ENCODE measurements at regions not wholly inside any gene's neighbourhood (a gene's known extent, or its start where the extent isn't known, plus 50 kb on each side); places are given as distances from the start of the nearest gene placed in this dataset.
"Not testable (repeated sequence)": the region's sequence is repeated elsewhere in the genome, so short reads cannot be mapped to it uniquely, and the experiment has no call there.

DNA sequence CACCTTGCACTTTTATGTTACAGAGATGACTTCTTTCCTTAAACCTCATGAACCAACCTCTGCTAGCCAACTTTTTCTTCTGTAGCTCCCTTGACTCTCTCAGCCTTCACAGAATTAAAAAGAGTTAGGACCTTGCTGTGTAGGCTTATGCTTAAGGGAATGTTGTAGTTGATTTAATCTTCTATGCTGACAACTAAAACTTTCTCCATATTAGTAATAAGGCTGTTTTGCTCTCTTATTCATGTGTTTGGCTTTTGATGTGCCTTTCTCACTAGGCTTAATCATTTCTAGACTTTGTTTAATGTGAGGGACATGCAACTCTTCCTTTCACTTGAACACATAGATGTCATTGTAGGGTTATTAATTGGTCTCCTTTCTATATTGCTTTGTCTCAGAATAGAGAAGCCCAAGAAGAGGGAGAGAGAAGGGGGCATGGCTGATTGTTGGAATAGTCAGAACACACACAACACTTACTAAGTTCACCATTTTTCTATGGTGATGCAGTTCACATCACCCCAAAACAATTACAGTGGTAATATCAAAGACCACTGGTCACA is 509.5 kb downstream of the UQCRFS1 start:
- Histone ChIP-seq H3K9ac (no peak overlapping the region), H4K20me1 (no peaks in the 10 kb centered on the region), H3K9me3 (no peaks in the 10 kb centered on the region), H3K27me3 (no peaks in the 10 kb centered on the region), H3K36me3 (no peaks in the 10 kb centered on the region), H3K4me1 (no peaks in the 10 kb centered on the region), H3K4me3 (no peak overlapping the region), H3K4me2 (no peak overlapping the region), H3K27ac (no peak overlapping the region)
- TF ChIP-seq Cebpa-rat (IDR thresholded peaks at IDR 0.05), result no peak

DNA sequence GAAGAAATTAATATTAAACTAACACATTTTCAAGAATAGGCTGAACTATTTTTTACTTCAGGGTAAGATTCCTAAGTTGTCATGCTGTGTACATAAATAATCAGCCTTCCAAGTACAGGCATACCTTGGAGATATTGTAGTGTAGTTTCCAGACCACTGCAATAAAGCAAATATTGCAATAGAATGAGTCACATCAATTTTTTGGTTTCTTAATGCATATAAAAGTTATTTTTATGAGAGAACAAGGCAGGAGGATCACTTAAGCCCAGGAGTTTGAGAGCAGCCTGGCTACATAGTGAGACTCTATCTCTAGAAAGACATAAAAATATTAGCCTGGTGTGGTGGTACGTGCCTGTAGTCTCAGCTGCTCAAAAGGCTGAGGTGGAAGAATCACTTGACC is 511.5 kb downstream of the UQCRFS1 start:
- no peaks in the 10 kb centered on the region for H3K36me3 ChIP-seq
- no peaks in the 10 kb centered on the region for H3K4me1 ChIP-seq
- no peak overlapping the region for H3K4me2 ChIP-seq
- H3K4me3 ChIP-seq, result no peak overlapping the region
- TF ChIP-seq Cebpa-rat (IDR thresholded peaks at IDR 0.05), result no peak
- H3K9me3 ChIP-seq, result no peaks in the 10 kb centered on the region
- H3K9ac ChIP-seq, result no peak overlapping the region
- H3K27ac ChIP-seq, result no peak overlapping the region
- H3K27me3 ChIP-seq, result no peaks in the 10 kb centered on the region
- no peaks in the 10 kb centered on the region for H4K20me1 ChIP-seq

DNA sequence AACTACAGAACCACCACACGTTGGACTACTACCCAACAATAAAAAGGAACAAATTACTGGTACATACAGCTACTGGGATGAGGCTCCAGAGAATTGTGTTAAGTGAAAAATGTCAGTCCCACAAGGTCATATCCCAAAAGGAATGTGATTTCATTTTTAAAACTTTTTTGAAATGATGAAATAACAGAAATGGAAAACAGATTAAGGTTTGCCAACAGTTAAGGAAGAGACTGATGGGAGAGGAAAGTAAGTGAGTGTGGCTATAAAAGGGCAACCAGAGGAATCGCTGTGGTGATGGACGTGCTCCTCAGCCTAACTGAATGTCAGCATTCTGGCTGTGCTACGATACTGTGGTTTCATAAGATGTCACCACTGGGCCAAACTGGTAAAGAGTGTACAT is 512.8 kb downstream of the UQCRFS1 start:
- Histone ChIP-seq H3K9me3 (no peaks in the 10 kb centered on the region), H3K27me3 (no peaks in the 10 kb centered on the region), H3K36me3 (no peaks in the 10 kb centered on the region), H3K27ac (no peak overlapping the region), H3K4me3 (no peak overlapping the region), H3K9ac (no peak overlapping the region), H3K4me2 (no peak overlapping the region), H4K20me1 (no peaks in the 10 kb centered on the region), H3K4me1 (no peaks in the 10 kb centered on the region)
- TF ChIP-seq Cebpa-rat (IDR thresholded peaks at IDR 0.05), result no peak

DNA sequence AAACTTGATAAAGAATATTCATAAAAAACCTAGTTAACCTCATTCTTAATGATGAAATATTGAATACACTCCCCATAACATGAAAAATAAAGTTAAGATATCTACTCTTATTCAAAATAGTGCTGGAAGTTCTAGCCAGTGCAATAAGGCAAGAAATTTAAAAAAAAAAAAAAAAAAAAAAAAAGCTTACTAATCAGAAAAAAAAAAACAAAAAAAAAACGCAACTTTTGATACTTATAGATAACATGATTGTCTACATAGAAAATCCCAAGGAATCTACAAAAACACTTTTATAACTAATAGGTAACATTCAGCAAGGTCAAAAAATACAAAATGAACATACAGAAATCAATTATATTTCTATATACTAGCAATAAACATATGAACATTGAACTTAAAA is 515.6 kb downstream of the UQCRFS1 start:
- H4K20me1 ChIP-seq, result no peaks in the 10 kb centered on the region
- no peak overlapping the region for H3K4me3 ChIP-seq
- no peak overlapping the region for H3K4me2 ChIP-seq
- peaks cover 3% of the 10 kb centered on the region for H3K9me3 ChIP-seq
- H3K4me1 ChIP-seq, result no peaks in the 10 kb centered on the region
- no peak for TF ChIP-seq Cebpa-rat (IDR thresholded peaks at IDR 0.05)
- H3K27me3 ChIP-seq, result no peaks in the 10 kb centered on the region
- H3K27ac ChIP-seq, result no peak overlapping the region
- H3K9ac ChIP-seq, result no peak overlapping the region
- H3K36me3 ChIP-seq, result no peaks in the 10 kb centered on the region

DNA sequence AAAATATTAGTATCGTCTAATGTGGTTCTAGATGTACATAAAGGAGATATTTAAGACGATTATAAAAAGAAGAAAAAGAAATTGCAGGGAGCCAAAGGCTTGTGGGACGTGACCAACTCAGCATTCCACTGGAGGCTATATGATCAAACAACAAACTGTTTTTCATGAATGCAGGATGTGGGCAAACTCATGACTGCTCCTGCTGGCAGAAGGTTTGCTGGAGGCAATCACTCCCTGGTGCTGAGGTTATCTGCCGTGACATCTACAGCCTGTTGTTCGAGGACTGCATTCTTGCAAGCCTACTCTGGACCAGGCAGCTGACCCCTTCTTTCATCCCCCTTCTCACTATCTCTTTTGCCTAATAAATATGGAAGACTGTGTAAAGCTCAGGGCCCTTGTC is 518.1 kb downstream of the UQCRFS1 start:
- Histone ChIP-seq H3K27me3 (no peaks in the 10 kb centered on the region), H4K20me1 (no peaks in the 10 kb centered on the region), H3K9ac (no peak overlapping the region), H3K36me3 (no peaks in the 10 kb centered on the region), H3K9me3 (peaks cover 8% of the 10 kb centered on the region), H3K4me2 (no peak overlapping the region), H3K4me1 (no peaks in the 10 kb centered on the region), H3K27ac (no peak overlapping the region), H3K4me3 (no peak overlapping the region)
- TF ChIP-seq Cebpa-rat (IDR thresholded peaks at IDR 0.05), result no peak

DNA sequence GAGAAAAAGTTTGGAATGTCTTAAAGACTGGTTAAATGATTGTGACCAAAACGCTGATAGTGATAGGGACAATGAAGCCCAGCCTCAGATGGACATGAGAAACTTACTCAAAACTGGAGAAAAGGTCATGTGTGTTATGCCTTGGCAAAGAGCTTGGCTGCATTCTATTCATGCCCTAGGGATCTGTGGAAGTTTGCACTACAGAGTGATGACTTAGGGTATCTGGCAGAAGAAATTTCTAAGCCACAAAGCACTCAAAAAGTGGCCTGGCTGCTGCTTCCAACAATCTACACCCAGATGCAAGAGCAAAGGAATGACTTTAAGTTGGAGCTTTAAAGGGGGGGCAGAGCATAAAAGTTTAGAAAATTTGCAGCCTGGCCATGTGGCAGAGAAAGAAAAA is 521.3 kb downstream of the UQCRFS1 start:
- no peak overlapping the region for H3K4me2 ChIP-seq
- no peaks in the 10 kb centered on the region for H4K20me1 ChIP-seq
- peaks cover 10% of the 10 kb centered on the region for H3K4me1 ChIP-seq
- no peak overlapping the region for H3K4me3 ChIP-seq
- no peaks in the 10 kb centered on the region for H3K27me3 ChIP-seq
- no peak overlapping the region for H3K27ac ChIP-seq
- H3K36me3 ChIP-seq, result no peaks in the 10 kb centered on the region
- H3K9me3 ChIP-seq, result peaks cover 8% of the 10 kb centered on the region
- TF ChIP-seq Cebpa-rat (IDR thresholded peaks at IDR 0.05), result no peak
- H3K9ac ChIP-seq, result no peak overlapping the region

DNA sequence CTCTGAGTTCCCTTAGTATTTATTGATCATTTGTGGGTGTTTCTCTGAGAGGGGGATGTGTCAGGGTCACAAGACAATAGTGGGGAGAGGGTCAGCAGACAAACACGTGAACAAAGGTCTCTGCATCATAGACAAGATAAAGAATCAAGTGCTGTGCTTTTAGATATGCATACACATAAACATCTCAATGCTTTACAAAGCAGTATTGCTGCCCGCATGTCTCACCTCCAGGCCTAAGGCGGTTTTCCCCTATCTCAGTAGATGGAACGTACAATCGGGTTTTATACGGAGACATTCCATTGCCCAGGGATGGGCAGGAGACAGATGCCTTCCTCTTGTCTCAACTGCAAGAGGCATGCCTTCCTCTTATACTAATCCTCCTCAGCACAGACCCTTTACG is 523.5 kb downstream of the UQCRFS1 start:
- H3K4me1 ChIP-seq, result peaks cover 15% of the 10 kb centered on the region
- not testable (repeated sequence) for H3K4me3 ChIP-seq, H3K27ac ChIP-seq, H3K27me3 ChIP-seq, H4K20me1 ChIP-seq, H3K4me2 ChIP-seq, H3K9ac ChIP-seq, H3K36me3 ChIP-seq
- peaks cover 14% of the 10 kb centered on the region for H3K9me3 ChIP-seq

DNA sequence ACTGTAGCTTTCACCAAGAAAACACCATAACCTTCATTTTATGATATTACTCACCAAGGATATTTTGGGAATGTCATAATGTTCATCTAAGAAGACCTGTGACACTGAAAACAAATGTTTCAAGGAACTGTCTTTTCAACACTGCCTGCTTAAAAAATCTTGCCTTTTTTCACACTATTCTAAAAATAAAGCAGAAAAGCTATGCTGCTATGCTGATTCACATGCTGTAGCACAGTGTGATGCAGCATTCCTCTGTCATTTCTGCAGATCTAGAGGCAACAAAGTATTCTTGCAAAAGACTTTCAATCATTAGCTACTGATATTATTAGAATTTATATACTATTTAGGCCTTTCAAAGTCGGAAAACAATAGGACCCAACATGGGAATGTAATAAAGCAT is 525.7 kb downstream of the UQCRFS1 start:
- Histone ChIP-seq H3K4me2 (peak overlapping the region; percentile 41), H3K9ac (no peak overlapping the region), H3K4me1 (peaks cover 15% of the 10 kb centered on the region), H3K9me3 (peaks cover 10% of the 10 kb centered on the region), H4K20me1 (no peaks in the 10 kb centered on the region), H3K27me3 (no peaks in the 10 kb centered on the region), H3K36me3 (no peaks in the 10 kb centered on the region), H3K4me3 (no peak overlapping the region), H3K27ac (no peak overlapping the region)
- no peak for TF ChIP-seq Cebpa-rat (IDR thresholded peaks at IDR 0.05)

DNA sequence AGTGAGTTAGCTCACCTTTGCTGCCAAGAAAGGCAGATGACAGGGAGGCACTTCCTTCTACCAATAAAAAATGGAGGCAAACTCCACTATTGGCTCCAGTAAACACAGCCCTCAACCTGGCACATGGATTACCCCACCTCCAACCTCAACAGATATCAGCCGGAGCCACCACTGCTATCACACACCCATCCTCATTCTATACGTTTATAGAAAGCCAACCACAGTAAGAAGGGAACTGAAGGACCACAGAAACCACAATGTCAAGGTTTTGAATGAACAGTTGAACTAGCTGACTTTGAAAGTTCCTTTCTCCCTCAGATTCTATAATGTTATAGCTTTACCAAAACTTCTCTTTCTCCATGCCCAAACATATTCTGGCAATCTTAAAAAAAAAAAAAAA is 526.2 kb downstream of the UQCRFS1 start:
- H3K9me3 ChIP-seq, result peaks cover 5% of the 10 kb centered on the region; the same call in 1 of the 2 replicates
- TF ChIP-seq Cebpa-rat (IDR thresholded peaks at IDR 0.05), result no peak
- H3K27ac ChIP-seq, result no peak overlapping the region

DNA sequence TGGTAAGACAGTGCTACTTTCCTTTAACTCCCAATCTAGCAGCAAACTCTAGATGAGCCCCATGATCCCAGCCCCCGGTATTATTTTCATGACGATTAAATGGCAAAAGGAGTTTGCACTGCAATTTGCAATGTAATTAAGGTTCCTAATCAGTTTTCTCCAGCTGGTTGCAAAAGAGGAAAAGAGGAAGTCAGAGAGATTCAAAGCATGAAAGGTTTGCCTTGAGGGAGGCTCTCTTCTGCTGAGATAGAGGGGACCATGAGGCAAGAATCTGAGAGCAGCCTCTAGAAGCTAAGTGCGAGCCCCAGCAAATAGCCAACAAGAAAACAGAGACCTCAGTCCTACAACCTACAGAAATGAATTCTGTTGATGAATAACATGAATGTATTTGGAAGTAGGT is 527.1 kb downstream of the UQCRFS1 start:
- Histone ChIP-seq H3K4me2 (no peak overlapping the region), H3K9me3 (peaks cover 5% of the 10 kb centered on the region; the same call in 1 of the 2 replicates), H3K4me1 (peaks cover 15% of the 10 kb centered on the region), H4K20me1 (no peaks in the 10 kb centered on the region), H3K36me3 (no peaks in the 10 kb centered on the region), H3K9ac (no peak overlapping the region), H3K27me3 (no peaks in the 10 kb centered on the region), H3K27ac (no peak overlapping the region), H3K4me3 (no peak overlapping the region)
- TF ChIP-seq Cebpa-rat (IDR thresholded peaks at IDR 0.05), result no peak

More for the DNA sequence above, 526.2 kb downstream of the UQCRFS1 start:
- Histone ChIP-seq H4K20me1 (no peaks in the 10 kb centered on the region), H3K27me3 (no peaks in the 10 kb centered on the region), H3K4me3 (no peak overlapping the region), H3K4me2 (peak overlapping the region; percentile 41), H3K4me1 (peaks cover 15% of the 10 kb centered on the region), H3K9ac (no peak overlapping the region), H3K36me3 (no peaks in the 10 kb centered on the region)

DNA sequence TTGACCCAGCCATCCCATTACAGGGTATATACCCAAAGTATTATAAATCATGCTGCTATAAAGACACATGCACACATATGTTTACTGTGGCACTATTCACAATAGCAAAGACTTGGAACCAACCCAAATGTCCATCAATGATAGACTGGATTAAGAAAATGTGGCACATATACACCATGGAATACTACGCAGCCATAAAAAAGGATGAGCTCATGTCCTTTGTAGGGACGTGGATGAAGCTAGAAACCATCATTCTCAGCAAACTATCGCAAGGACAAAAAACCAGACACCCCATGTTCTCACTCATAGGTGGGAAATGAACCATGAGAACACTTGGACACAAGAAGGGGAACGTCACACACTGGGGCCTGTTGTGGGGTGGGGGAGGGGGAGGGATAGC is 527.9 kb downstream of the UQCRFS1 start:
- H3K9me3 ChIP-seq, H3K9ac ChIP-seq, H3K27ac ChIP-seq, H3K27me3 ChIP-seq, H3K4me2 ChIP-seq, H4K20me1 ChIP-seq, H3K4me3 ChIP-seq, H3K36me3 ChIP-seq: not testable (repeated sequence)
- peaks cover 15% of the 10 kb centered on the region for H3K4me1 ChIP-seq
